ENCODE measurements at regions not wholly inside any gene's neighbourhood (a gene's known extent, or its start where the extent isn't known, plus 50 kb on each side); places are given as distances from the start of the nearest gene placed in this dataset.

DNA sequence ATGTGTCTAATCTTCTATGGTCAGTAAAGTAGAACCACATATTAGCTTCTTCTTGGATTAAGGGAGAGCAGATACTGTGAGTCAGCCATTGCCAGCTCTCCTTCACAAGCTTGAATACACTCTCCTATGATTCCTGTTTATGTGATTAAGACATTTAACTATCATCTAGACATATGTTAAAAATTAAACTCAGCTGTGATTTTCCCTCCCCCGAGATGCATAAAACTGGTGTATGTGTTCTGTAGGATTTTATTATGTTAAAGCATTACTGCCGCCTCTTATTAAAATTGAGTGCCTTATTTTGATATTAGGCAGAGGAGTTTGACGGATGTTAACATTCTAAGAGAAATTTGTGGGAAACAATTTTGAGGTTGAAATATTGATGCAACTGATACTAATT lies 114.6 kb downstream of the ACTBL2 start:
- TF ChIP-seq CTCF (conservative IDR thresholded peaks at IDR 0.05) = no peak
- no peak for TF ChIP-seq ZFX (IDR thresholded peaks at IDR 0.05)
